H1 (cell line): ENCODE measurements at regions not wholly inside any gene's neighbourhood (a gene's known extent, or its start where the extent isn't known, plus 50 kb on each side); places are given as distances from the start of the nearest gene placed in this dataset.
A peak's percentile ranks its signal among the peaks of the same experiment; 100 is the strongest.

Experiments
- CTCF ChIA-PET: fragments of 300-600 bp; sonication (Branson Sonifier 250); formaldehyde crosslinking; loops from one replicate; lab custom pipeline; 2021; ENCODE audit not compliant: partially characterized antibody; lab: Charles Lee
- POLR2A ChIA-PET: fragments of 300-600 bp; sonication (Branson Sonifier 250); formaldehyde crosslinking; loops from one replicate; lab custom pipeline; 2021; ENCODE audit warnings: inconsistent platforms; ENCODE audit not compliant: partially characterized antibody; lab: Charles Lee
- DNase-seq, 2 experiments: peaks; one replicate each; pipeline versions ENCODE4 v3.0.0 to v3.0.0-alpha.2; 2010 to 2022; ENCODE audit warnings: low spot score in 2 of 2, low read depth in 1 of 2, mixed read lengths in 1 of 2
- FAIRE-seq: peaks from 2 replicates; lab custom pipeline; 2011; peaks lifted over from hg19 to GRCh38; lab: Jason Lieb, UNC
- H2AFZ ChIP-seq: 2 replicates; pipeline ENCODE4 v1.8.1; 2012; ENCODE audit warnings: low read length, inconsistent platforms
- H2AK5ac ChIP-seq: 2 replicates; pipeline ENCODE4 v1.6.1; 2013; ENCODE audit warnings: low read depth, low read length
- H2BK120ac ChIP-seq: replicated peaks from 2 replicates; pipeline ENCODE3; 2013; ENCODE audit warnings: low read depth, low read length, inconsistent platforms
- H2BK12ac ChIP-seq: 2 replicates; pipeline ENCODE4 v1.6.1; 2013; ENCODE audit warnings: low read depth, low read length
- H2BK15ac ChIP-seq: 2 replicates; pipeline ENCODE4 v1.6.1; 2013; ENCODE audit warnings: low read length
- H2BK20ac ChIP-seq: 2 replicates; pipeline ENCODE4 v1.6.1; 2013; ENCODE audit warnings: low read length
- H2BK5ac ChIP-seq: 2 replicates; pipeline ENCODE4 v1.6.1; 2013; ENCODE audit warnings: low read depth, low read length
- H3K14ac ChIP-seq: 2 replicates; pipeline ENCODE4 v1.6.1; 2013; ENCODE audit warnings: inconsistent platforms; ENCODE audit not compliant: insufficient read length
- H3K18ac ChIP-seq: 2 replicates; pipeline ENCODE4 v1.6.1; 2013; ENCODE audit warnings: low read length; ENCODE audit errors: extremely low read depth
- H3K23ac ChIP-seq: 2 replicates; pipeline ENCODE4 v1.6.1; 2013; ENCODE audit warnings: inconsistent platforms; ENCODE audit not compliant: insufficient read length
- H3K23me2 ChIP-seq: 2 replicates; pipeline ENCODE4 v1.6.1; 2013; ENCODE audit warnings: low read depth, low read length
- H3K27ac ChIP-seq: 2 replicates; pipeline ENCODE4 v1.6.1; 2011; ENCODE audit warnings: low read depth, low read length, inconsistent platforms
- H3K27me3 ChIP-seq, 4 experiments: replicated peaks in 1 of 4; 1 replicate in 1 of 4; 2 replicates in 3 of 4; pipeline versions ENCODE4 v1.6.1 to v1.8.1; 2011 to 2013; ENCODE audit warnings: low read length in 3 of 4, mild to moderate bottlenecking in 3 of 4, inconsistent platforms in 2 of 4, mixed read lengths in 2 of 4, moderate library complexity in 1 of 4; ENCODE audit not compliant: control insufficient read depth in 3 of 4, insufficient read depth in 3 of 4; ENCODE audit errors: extremely low read depth in 1 of 4
- H3K36me3 ChIP-seq, 4 experiments: 2 replicates each; pipeline versions ENCODE4 v1.6.1 to v1.8.1; 2011 to 2013; ENCODE audit warnings: mild to moderate bottlenecking in 4 of 4, low read length in 3 of 4, moderate library complexity in 2 of 4, control low read depth in 1 of 4, inconsistent platforms in 1 of 4; ENCODE audit not compliant: insufficient read depth in 4 of 4, control insufficient read depth in 2 of 4
- H3K4ac ChIP-seq: replicated peaks from 2 replicates; pipeline ENCODE3; 2013; ENCODE audit warnings: low read length, low read depth, mixed read lengths, inconsistent platforms; ENCODE audit not compliant: insufficient read length
- H3K4me1 ChIP-seq, 4 experiments: replicated peaks in 1 of 4; 1 replicate in 1 of 4; 2 replicates in 3 of 4; pipeline versions ENCODE4 v1.6.1 to v1.8.1; 2011 to 2013; ENCODE audit warnings: low read length in 3 of 4, inconsistent platforms in 2 of 4, mixed read lengths in 1 of 4; ENCODE audit not compliant: insufficient read depth in 4 of 4, control insufficient read depth in 3 of 4
- H3K4me2 ChIP-seq, 2 experiments: 2 replicates each; pipeline versions ENCODE4 v1.6.1 to v1.8.1; 2011 to 2013; ENCODE audit warnings: low read depth in 2 of 2, low read length in 2 of 2, control low read depth in 1 of 2, inconsistent platforms in 1 of 2, mild to moderate bottlenecking in 1 of 2; ENCODE audit not compliant: insufficient read depth in 1 of 2
- H3K4me3 ChIP-seq, 4 experiments: fragments of 200-600, 300-600 bp in 1 of 4; sonication (generic), shearing (Covaris generic), sonication (Bioruptor Twin) in 1 of 4; 2 replicates each; pipeline versions ENCODE4 v1.5.1 to v1.8.1; 2011 to 2016; ENCODE audit warnings: low read length in 4 of 4, low read depth in 3 of 4, control low read depth in 2 of 4, inconsistent platforms in 2 of 4, mild to moderate bottlenecking in 2 of 4, mixed read lengths in 1 of 4, moderate library complexity in 1 of 4; ENCODE audit not compliant: insufficient read depth in 2 of 4; ENCODE audit errors: extremely low read depth in 1 of 4
- H3K56ac ChIP-seq: replicated peaks from 2 replicates; pipeline ENCODE3; 2013; ENCODE audit warnings: low read depth, mild to moderate bottlenecking, mixed read lengths, low read length, inconsistent platforms; ENCODE audit not compliant: insufficient read length
- H3K79me1 ChIP-seq: 2 replicates; pipeline ENCODE4 v1.6.1; 2013; ENCODE audit warnings: low read depth, low read length, control low read depth
- H3K79me2 ChIP-seq, 2 experiments: 2 replicates each; pipeline versions ENCODE4 v1.6.1 to v1.8.1; 2012 to 2013; ENCODE audit warnings: low read length in 2 of 2, mild to moderate bottlenecking in 2 of 2, inconsistent platforms in 1 of 2; ENCODE audit not compliant: insufficient read depth in 2 of 2, control insufficient read depth in 1 of 2
- H3K9ac ChIP-seq, 4 experiments: replicated peaks in 1 of 4; 1 replicate in 1 of 4; 2 replicates in 3 of 4; pipeline versions ENCODE4 v1.6.1 to v1.8.1; 2011 to 2013; ENCODE audit warnings: low read depth in 3 of 4, low read length in 3 of 4, control low read depth in 2 of 4, mild to moderate bottlenecking in 2 of 4, moderate library complexity in 2 of 4, inconsistent platforms in 1 of 4; ENCODE audit errors: extremely low read depth in 1 of 4
- H3K9me3 ChIP-seq, 2 experiments: 2 replicates each; pipeline versions ENCODE4 v1.6.1 to v1.8.1; 2012 to 2013; ENCODE audit warnings: mild to moderate bottlenecking in 2 of 2, moderate library complexity in 2 of 2, control low read depth in 1 of 2, inconsistent platforms in 1 of 2, low read depth in 1 of 2, low read length in 1 of 2, mixed read lengths in 1 of 2; ENCODE audit not compliant: insufficient read depth in 2 of 2
- H4K20me1 ChIP-seq, 2 experiments: replicated peaks in 1 of 2; 2 replicates each; pipeline versions ENCODE3 to v1.8.1; 2011 to 2013; ENCODE audit warnings: inconsistent platforms in 2 of 2, low read length in 2 of 2, mild to moderate bottlenecking in 1 of 2; ENCODE audit not compliant: insufficient read depth in 2 of 2, control insufficient read depth in 1 of 2
- H4K5ac ChIP-seq: 2 replicates; pipeline ENCODE4 v1.6.1; 2013; ENCODE audit warnings: low read length, low read depth, mixed read lengths, inconsistent platforms; ENCODE audit not compliant: insufficient read length
- H4K8ac ChIP-seq: 2 replicates; pipeline ENCODE4 v1.8.0; 2013; ENCODE audit warnings: mild to moderate bottlenecking, moderate library complexity, low read length, inconsistent platforms; ENCODE audit not compliant: insufficient read depth; ENCODE audit errors: extremely low read depth
- H4K91ac ChIP-seq: replicated peaks from 2 replicates; pipeline ENCODE3; 2013; ENCODE audit warnings: low read length, mixed read lengths, inconsistent platforms; ENCODE audit not compliant: insufficient read length
- ATF3 ChIP-seq: IDR thresholded peaks from 2 replicates; pipeline ENCODE4 v1.6.1; 2011; ENCODE audit warnings: low read depth, mild to moderate bottlenecking, low read length; ENCODE audit not compliant: insufficient read depth
- CHD1 ChIP-seq: IDR thresholded peaks from 2 replicates; pipeline ENCODE4 v1.6.1; 2012; ENCODE audit warnings: low read depth, low read length, improper control_type of control experiment
- E2F6 ChIP-seq: IDR thresholded peaks from 2 replicates; pipeline ENCODE4 v1.6.1; 2012; ENCODE audit warnings: inconsistent platforms
- EGR1 ChIP-seq: IDR thresholded peaks from 2 replicates; pipeline ENCODE4 v1.6.1; 2011; ENCODE audit warnings: low read depth, low read length, borderline replicate concordance
- EP300 ChIP-seq, 2 experiments: IDR thresholded peaks; 1 replicate in 1 of 2; 2 replicates in 1 of 2; pipeline ENCODE4 v1.6.1; 2011 to 2012; ENCODE audit warnings: low read depth in 2 of 2, low read length in 2 of 2, mild to moderate bottlenecking in 2 of 2, borderline replicate concordance in 1 of 2, inconsistent platforms in 1 of 2, moderate library complexity in 1 of 2
- HDAC6 ChIP-seq: IDR thresholded peaks from one replicate; pipeline ENCODE4 v1.7.1; 2012; ENCODE audit warnings: low read depth, mild to moderate bottlenecking, inconsistent platforms, low read length, moderate library complexity
- JUN ChIP-seq: IDR thresholded peaks from 2 replicates; pipeline ENCODE4 v1.6.1; 2011; ENCODE audit warnings: low read depth, mild to moderate bottlenecking, improper control_type of control experiment, low read length
- MAFK ChIP-seq: IDR thresholded peaks from 2 replicates; pipeline ENCODE4 v1.6.1; 2012; ENCODE audit warnings: low read depth, mild to moderate bottlenecking, improper control_type of control experiment, low read length
- NRF1 ChIP-seq: IDR thresholded peaks from 2 replicates; pipeline ENCODE4 v1.6.1; 2011; ENCODE audit warnings: mild to moderate bottlenecking, low read depth, low read length, improper control_type of control experiment
- SUZ12 ChIP-seq: fragments of 200-600 bp; sonication (generic); IDR thresholded peaks from 2 replicates; pipeline ENCODE4 v1.6.1; 2012; ENCODE audit warnings: mild to moderate bottlenecking, inconsistent platforms, low read length, moderate library complexity, mixed read lengths
- TBP ChIP-seq: IDR thresholded peaks from 2 replicates; pipeline ENCODE4 v1.6.1; 2011; ENCODE audit warnings: low read depth, low read length, improper control_type of control experiment
- TEAD4 ChIP-seq: IDR thresholded peaks from 2 replicates; pipeline ENCODE4 v1.6.1; 2012; ENCODE audit warnings: low read depth, low read length, inconsistent platforms, mixed read lengths
- WGBS, 2 experiments: shearing (Covaris generic) in 1 of 2; methylation state at CpG; one replicate each; pipeline versions ENCODE4 v1.1.6 to v1.1.7; 2013 to 2015; ENCODE audit warnings: low lambda C conversion rate in 2 of 2, mixed read lengths in 2 of 2, inconsistent platforms in 1 of 2, low coverage in 1 of 2, missing lambda C conversion rate in 1 of 2; ENCODE audit not compliant: insufficient replicate concordance in 2 of 2, insufficient coverage in 1 of 2, insufficient read length in 1 of 2; ENCODE audit errors: extremely low coverage in 1 of 2, missing lambda C conversion rate in 1 of 2; 5-methylcytosine and 5-hydroxymethylcytosine counted together

GRCh38 chr5:104062621-104063377, 500.2 kb upstream of the NUDT12 start:
- no peaks in the 10 kb centered on the region for H3K79me2 ChIP-seq
- no peak overlapping the region for H4K91ac ChIP-seq
- H3K79me1 ChIP-seq: no peaks in the 10 kb centered on the region
- H3K18ac ChIP-seq: no peak overlapping the region
- no peak overlapping the region for H3K4ac ChIP-seq
- H4K20me1 ChIP-seq: no peaks in the 10 kb centered on the region
- no peak overlapping the region for H3K4me3 ChIP-seq
- H2BK5ac ChIP-seq: peak overlapping the region; percentile 60; the same call in 1 of the 2 replicates
- H2AK5ac ChIP-seq: no peak overlapping the region
- POLR2A ChIA-PET: no interaction called here
- no peak overlapping the region for H3K56ac ChIP-seq
- no peaks in the 10 kb centered on the region for H3K23me2 ChIP-seq
- H2BK15ac ChIP-seq: no peak overlapping the region
- H2AFZ ChIP-seq: peak overlapping the region; percentile 53; the same call in 1 of the 2 replicates
- no peaks in the 10 kb centered on the region for H3K36me3 ChIP-seq
- no peak overlapping the region; a peak in 1 of 4 replicates for H3K4me2 ChIP-seq
- H2BK12ac ChIP-seq: peak overlapping the region; percentile 50; the same call in 1 of the 2 replicates
- H4K8ac ChIP-seq: no peak overlapping the region
- no peak for DNase-seq
- no peak overlapping the region for H2BK20ac ChIP-seq
- no peak overlapping the region for H3K27ac ChIP-seq
- H3K4me1 ChIP-seq: peaks cover 0 to 3% (median 0%) of the 10 kb centered on the region in 4 experiments; a peak in 2 of 7 replicates
- no peak overlapping the region for H3K9ac ChIP-seq
- CTCF ChIA-PET: no interaction called here
- H2BK120ac ChIP-seq: no peak overlapping the region
- H3K23ac ChIP-seq: no peak overlapping the region
- no peak overlapping the region for H4K5ac ChIP-seq
- no peaks in the 10 kb centered on the region for H3K9me3 ChIP-seq
- no peak overlapping the region for H3K14ac ChIP-seq
- 79% methylated on average over 9 of the region's 9 CpGs; no CpG with 5 or more reads in 1 of the 2 experiments for WGBS, 2 experiments
- H3K27me3 ChIP-seq: no peaks in the 10 kb centered on the region
- FAIRE-seq: no peak
- TF ChIP-seq TBP: no peak
- no peak for TF ChIP-seq MAFK
- no peak for TF ChIP-seq CHD1
- no peak for TF ChIP-seq SUZ12
- TF ChIP-seq ATF3: no peak
- TF ChIP-seq EGR1: no peak
- TF ChIP-seq TEAD4: no peak
- TF ChIP-seq JUN: no peak
- TF ChIP-seq HDAC6: no peak
- no peak for TF ChIP-seq E2F6
- no peak for TF ChIP-seq NRF1
- TF ChIP-seq EP300 (IDR thresholded peaks at IDR 0.05; ENCODE audit: borderline replicate concordance in 1 of 2, low read depth in 2 of 2, low read length in 2 of 2): no peak
